ENCODE measurements at regions not wholly inside any gene's neighbourhood (a gene's known extent, or its start where the extent isn't known, plus 50 kb on each side); places are given as distances from the start of the nearest gene placed in this dataset.

DNA sequence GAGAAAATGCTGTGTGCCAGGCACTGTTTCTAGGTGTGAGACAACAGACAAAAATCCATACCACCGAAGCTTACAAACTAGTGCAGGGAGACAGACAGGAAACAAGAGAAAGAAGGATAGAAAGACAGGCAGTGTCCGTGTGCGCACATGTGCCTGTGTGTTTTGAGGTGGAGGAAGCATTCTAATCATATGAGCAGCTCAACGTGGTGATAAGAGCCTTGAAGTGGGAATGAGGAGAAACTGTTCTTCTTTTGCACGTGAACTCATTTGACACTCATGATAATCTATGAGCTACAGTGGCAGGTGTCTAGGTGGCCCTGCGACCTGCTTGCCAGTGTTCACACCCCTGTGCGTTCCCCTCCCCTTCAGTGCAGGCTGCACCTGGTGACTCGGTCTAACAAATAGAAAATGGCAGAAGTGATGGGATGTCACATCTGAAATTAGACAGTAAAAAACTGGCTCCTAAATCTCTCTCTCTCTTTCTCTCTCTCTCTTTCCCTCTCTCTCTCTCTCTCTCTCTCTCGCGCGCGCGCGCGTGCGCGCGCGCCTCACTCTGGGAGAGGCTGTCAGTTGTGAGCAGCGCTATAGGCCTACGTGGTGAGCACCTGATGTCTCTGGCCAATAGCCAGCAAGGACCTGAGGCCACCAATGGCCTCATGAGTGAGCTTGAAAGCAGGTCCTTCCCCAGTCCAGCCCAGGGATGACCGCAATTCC is 74.8 kb downstream of the EN1 start:
- in situ Hi-C loops (cut with MboI; ENCODE audit: low pct_unique_long_range_greater_than_20kb, low sequenced_read_pairs, unreplicated experiment): no loop called here
- DNase-seq (ENCODE audit: low spot score): no peak
- no peak for TF ChIP-seq CTCF (IDR thresholded peaks at IDR 0.05; ENCODE audit: extremely low read depth, insufficient read depth, missing control alignments)

DNA sequence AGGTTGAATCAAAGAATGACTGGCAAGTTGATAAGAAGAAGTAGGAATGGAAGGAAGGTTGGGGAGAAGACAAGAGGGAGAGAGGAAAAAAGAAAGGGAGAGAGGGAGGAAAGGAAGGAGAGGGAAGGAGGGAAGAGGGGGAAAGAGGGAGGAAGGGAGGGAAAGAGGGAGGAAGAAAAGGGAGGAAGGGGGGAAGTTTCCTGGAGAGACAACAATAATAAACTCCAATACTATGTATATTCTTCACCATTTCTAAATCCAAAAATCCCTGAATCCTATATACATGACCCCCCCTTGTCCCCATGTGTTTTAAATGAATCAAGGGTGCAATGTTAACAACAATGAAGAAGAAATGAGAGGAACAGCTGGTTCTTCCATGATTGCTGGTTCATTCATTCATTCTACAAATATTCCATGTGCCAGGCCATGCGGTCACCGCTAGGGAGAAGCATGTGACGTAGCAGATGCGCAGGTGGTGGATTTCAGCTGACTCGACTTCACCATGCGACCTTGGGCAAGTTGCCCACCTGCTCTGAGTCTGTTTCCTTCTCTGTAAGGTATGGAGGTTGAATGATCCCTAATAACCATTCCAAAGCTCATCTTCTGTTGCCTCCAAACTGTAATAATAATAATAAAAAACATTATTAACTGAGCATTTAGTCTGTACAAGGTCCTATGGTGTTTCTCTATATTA is 77.6 kb downstream of the EN1 start:
- DNase-seq (ENCODE audit: low spot score): no peak
- TF ChIP-seq CTCF (IDR thresholded peaks at IDR 0.05; ENCODE audit: extremely low read depth, insufficient read depth, missing control alignments): no peak
- in situ Hi-C loops (cut with MboI; ENCODE audit: low pct_unique_long_range_greater_than_20kb, low sequenced_read_pairs, unreplicated experiment): no loop called here

GRCh38 chr2:118766871-118767270 is 80.6 kb downstream of the EN1 start:
- DNase-seq (ENCODE audit: low spot score): no peak
- no peak for TF ChIP-seq CTCF (IDR thresholded peaks at IDR 0.05; ENCODE audit: extremely low read depth, insufficient read depth, missing control alignments)
- in situ Hi-C loops (cut with MboI; ENCODE audit: low pct_unique_long_range_greater_than_20kb, low sequenced_read_pairs, unreplicated experiment): no loop called here

DNA sequence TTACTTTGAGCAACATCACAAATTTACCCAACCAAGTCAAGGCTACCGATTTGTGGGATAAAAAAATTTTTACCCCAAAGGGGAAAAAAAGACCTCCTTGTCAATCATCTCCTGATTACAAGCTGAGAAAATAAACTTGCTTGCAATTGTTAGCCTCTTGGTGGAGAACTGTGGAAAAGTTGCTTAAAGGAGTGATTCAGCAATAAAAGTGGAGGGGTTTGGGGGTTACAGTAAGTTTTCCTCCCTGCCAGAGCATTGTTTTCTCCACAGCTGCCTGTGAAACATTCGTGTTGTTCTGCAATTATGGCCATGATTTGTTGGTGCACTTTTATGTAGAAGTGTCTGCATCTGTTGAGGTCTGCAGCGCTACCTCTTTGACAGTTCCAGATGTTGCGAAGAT is 82.6 kb downstream of the EN1 start:
- in situ Hi-C loops (cut with MboI; ENCODE audit: low pct_unique_long_range_greater_than_20kb, low sequenced_read_pairs, unreplicated experiment): no loop called here
- DNase-seq (ENCODE audit: low spot score): no peak
- TF ChIP-seq CTCF (IDR thresholded peaks at IDR 0.05; ENCODE audit: extremely low read depth, insufficient read depth, missing control alignments): no peak

GRCh38 chr2:118763797-118764196 is 83.7 kb downstream of the EN1 start:
- DNase-seq (ENCODE audit: low spot score): no peak
- TF ChIP-seq CTCF (IDR thresholded peaks at IDR 0.05; ENCODE audit: extremely low read depth, insufficient read depth, missing control alignments): no peak
- in situ Hi-C loops (cut with MboI; ENCODE audit: low pct_unique_long_range_greater_than_20kb, low sequenced_read_pairs, unreplicated experiment): no loop called here

- in situ Hi-C loops (cut with MboI; ENCODE audit: low pct_unique_long_range_greater_than_20kb, low sequenced_read_pairs, unreplicated experiment): no loop called here
- no peak for DNase-seq (ENCODE audit: low spot score)
- no peak for TF ChIP-seq CTCF (IDR thresholded peaks at IDR 0.05; ENCODE audit: extremely low read depth, insufficient read depth, missing control alignments)
These were observed 85.2 kb downstream of the EN1 start for GRCh38 chr2:118762290-118762689.

Data from GM13977 (cell line).